Esophagus squamous epithelium (tissue), 4 donors: ENCODE measurements at regions not wholly inside any gene's neighbourhood (a gene's known extent, or its start where the extent isn't known, plus 50 kb on each side); places are given as distances from the start of the nearest gene placed in this dataset.

Experiments used
- POLR2A ChIP-seq, 4 donors: fragments of 450-650 bp; IDR thresholded peaks; one replicate each; pipeline ENCODE4 v1.6.1; 2017; ENCODE audit warnings: antibody characterized with exemption in 4 of 4, mild to moderate bottlenecking in 4 of 4, moderate library complexity in 3 of 4
- TF ChIP-seq, protein P1 (sequence below), 6 experiments: fragments of 450-650 bp in 4 of 6; fragments of 200-600 bp in 2 of 6; sonication (generic) in 2 of 6; IDR thresholded peaks; one replicate each; pipeline ENCODE4 v1.5.1; 2016 to 2019; ENCODE audit warnings: antibody characterized with exemption in 6 of 6, mild to moderate bottlenecking in 4 of 6, moderate library complexity in 4 of 6

DNA sequence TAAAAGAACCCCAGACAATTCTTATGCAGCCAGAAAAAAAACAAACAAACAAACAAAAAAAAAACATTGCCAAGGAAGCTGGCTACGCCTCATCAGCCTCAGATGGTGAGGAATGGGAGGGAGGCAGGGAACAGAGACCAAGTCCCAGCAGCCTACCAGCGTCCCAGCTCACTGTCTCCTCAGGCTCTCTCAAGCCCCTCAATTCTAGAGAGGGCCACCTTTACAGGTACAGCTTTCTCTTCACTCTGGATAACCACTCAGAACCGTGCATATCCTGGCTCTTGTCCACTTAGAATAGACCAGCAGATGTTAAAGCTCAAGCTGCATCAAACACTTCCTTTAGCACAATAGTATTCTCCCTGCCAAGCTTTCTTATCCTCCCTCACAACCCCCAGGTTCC, 263.1 kb upstream of the CHAC2 start:
- TF ChIP-seq POLR2A (IDR thresholded peaks at IDR 0.05), result no peak
- TF ChIP-seq, protein P1, sequence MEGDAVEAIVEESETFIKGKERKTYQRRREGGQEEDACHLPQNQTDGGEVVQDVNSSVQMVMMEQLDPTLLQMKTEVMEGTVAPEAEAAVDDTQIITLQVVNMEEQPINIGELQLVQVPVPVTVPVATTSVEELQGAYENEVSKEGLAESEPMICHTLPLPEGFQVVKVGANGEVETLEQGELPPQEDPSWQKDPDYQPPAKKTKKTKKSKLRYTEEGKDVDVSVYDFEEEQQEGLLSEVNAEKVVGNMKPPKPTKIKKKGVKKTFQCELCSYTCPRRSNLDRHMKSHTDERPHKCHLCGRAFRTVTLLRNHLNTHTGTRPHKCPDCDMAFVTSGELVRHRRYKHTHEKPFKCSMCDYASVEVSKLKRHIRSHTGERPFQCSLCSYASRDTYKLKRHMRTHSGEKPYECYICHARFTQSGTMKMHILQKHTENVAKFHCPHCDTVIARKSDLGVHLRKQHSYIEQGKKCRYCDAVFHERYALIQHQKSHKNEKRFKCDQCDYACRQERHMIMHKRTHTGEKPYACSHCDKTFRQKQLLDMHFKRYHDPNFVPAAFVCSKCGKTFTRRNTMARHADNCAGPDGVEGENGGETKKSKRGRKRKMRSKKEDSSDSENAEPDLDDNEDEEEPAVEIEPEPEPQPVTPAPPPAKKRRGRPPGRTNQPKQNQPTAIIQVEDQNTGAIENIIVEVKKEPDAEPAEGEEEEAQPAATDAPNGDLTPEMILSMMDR (IDR thresholded peaks at IDR 0.05), result no peak
